WTC11 (cell line): ENCODE measurements at regions not wholly inside any gene's neighbourhood (a gene's known extent, or its start where the extent isn't known, plus 50 kb on each side); places are given as distances from the start of the nearest gene placed in this dataset.

Experiments
- ATAC-seq: fragments of 200-7000 bp; cut with Tn5 transposase; 2 replicates; pipeline ENCODE4 v1.10.0; 2021; ENCODE audit warnings: mild to moderate bottlenecking, moderate library complexity
- CTCF ChIA-PET: fragments of 300-600 bp; sonication (Branson Sonifier 250); formaldehyde crosslinking; loops from one replicate; lab custom pipeline; 2021; ENCODE audit warnings: antibody characterized with exemption; lab: Charles Lee
- POLR2A ChIA-PET: fragments of 350-600 bp; sonication (Branson Sonifier 250); formaldehyde crosslinking; loops from one replicate; lab custom pipeline; 2021; ENCODE audit warnings: antibody characterized with exemption; lab: Charles Lee
- DNase-seq: peaks from one replicate; pipeline ENCODE4 v3.0.0; 2021; ENCODE audit warnings: low spot score
- H3K27ac Mint-ChIP-seq: 2 replicates; pipeline ENCODE4 v1.8.0; 2021; ENCODE audit warnings: mixed read lengths
- H3K27me3 Mint-ChIP-seq: 2 replicates; pipeline ENCODE4 v1.8.0; 2021; ENCODE audit warnings: low read depth, mild to moderate bottlenecking, moderate library complexity, mixed read lengths
- H3K36me3 Mint-ChIP-seq: 2 replicates; pipeline ENCODE4 v1.8.0; 2021; ENCODE audit warnings: mixed read lengths
- H3K4me1 Mint-ChIP-seq: 2 replicates; pipeline ENCODE4 v1.8.0; 2022; ENCODE audit warnings: mixed read lengths
- H3K4me3 Mint-ChIP-seq: 2 replicates; pipeline ENCODE4 v1.8.0; 2021; ENCODE audit warnings: mild to moderate bottlenecking, moderate library complexity, mixed read lengths
- H3K9me3 Mint-ChIP-seq: 2 replicates; pipeline ENCODE4 v1.8.0; 2021; ENCODE audit warnings: mixed read lengths
- ATF1 ChIP-seq: sonication (generic); formaldehyde crosslinking; IDR thresholded peaks from 2 replicates; pipeline ENCODE4 v1.8.1; 2023; ENCODE audit warnings: mild to moderate bottlenecking, moderate library complexity, missing genetic modification reagents
- CDX4 ChIP-seq: fragments of 250-450 bp; sonication (Bioruptor Pico); IDR thresholded peaks from 2 replicates; pipeline ENCODE4 v1.9.0; 2021; ENCODE audit warnings: moderate library complexity, mild to moderate bottlenecking, inconsistent platforms, borderline replicate concordance
- CREM ChIP-seq: sonication (generic); formaldehyde crosslinking; IDR thresholded peaks from 2 replicates; pipeline ENCODE4 v1.8.1; 2022; ENCODE audit warnings: mild to moderate bottlenecking, missing genetic modification reagents, moderate library complexity
- E2F1 ChIP-seq: sonication (generic); formaldehyde crosslinking; IDR thresholded peaks from 2 replicates; pipeline ENCODE4 v1.8.0; 2022; ENCODE audit warnings: mild to moderate bottlenecking, missing genetic modification reagents
- ESRRA ChIP-seq: sonication (generic); formaldehyde crosslinking; IDR thresholded peaks from 2 replicates; pipeline ENCODE4 v1.8.1; 2022; ENCODE audit warnings: mild to moderate bottlenecking, missing genetic modification reagents, borderline replicate concordance
- ETV6 ChIP-seq: sonication (generic); formaldehyde crosslinking; IDR thresholded peaks from 2 replicates; pipeline ENCODE4 v1.8.1; 2022; ENCODE audit warnings: mild to moderate bottlenecking, missing genetic modification reagents
- FOXP4 ChIP-seq: sonication (generic); formaldehyde crosslinking; IDR thresholded peaks from 2 replicates; pipeline ENCODE4 v1.8.0; 2022; ENCODE audit warnings: mild to moderate bottlenecking, missing genetic modification reagents
- GABPB1 ChIP-seq: sonication (generic); formaldehyde crosslinking; IDR thresholded peaks from 2 replicates; pipeline ENCODE4 v1.8.1; 2023; ENCODE audit warnings: mild to moderate bottlenecking, missing genetic modification reagents
- GTF2I ChIP-seq: fragments of 250-450 bp; sonication (Bioruptor Pico); conservative IDR thresholded peaks from 2 replicates; pipeline ENCODE4 v1.4.0; 2021; ENCODE audit warnings: mild to moderate bottlenecking
- HMGA2 ChIP-seq: fragments of 250-450 bp; sonication (Bioruptor Pico); IDR thresholded peaks from 2 replicates; pipeline ENCODE4 v1.4.0; 2021; ENCODE audit warnings: mild to moderate bottlenecking, moderate library complexity
- JUN ChIP-seq: sonication (generic); formaldehyde crosslinking; IDR thresholded peaks from 2 replicates; pipeline ENCODE4 v1.8.0; 2023; ENCODE audit warnings: mild to moderate bottlenecking, missing genetic modification reagents
- MAX ChIP-seq: sonication (generic); formaldehyde crosslinking; IDR thresholded peaks from 2 replicates; pipeline ENCODE4 v1.8.0; 2022; ENCODE audit warnings: mild to moderate bottlenecking, missing genetic modification reagents
- SOX15 ChIP-seq: fragments of 250-450 bp; sonication (Bioruptor Pico); IDR thresholded peaks from 2 replicates; pipeline ENCODE4 v1.9.0; 2021; ENCODE audit warnings: mild to moderate bottlenecking
- TEAD1 ChIP-seq: sonication (generic); formaldehyde crosslinking; IDR thresholded peaks from 2 replicates; pipeline ENCODE4 v1.8.0; 2022; ENCODE audit warnings: mild to moderate bottlenecking, missing genetic modification reagents
- ZNF317 ChIP-seq: sonication (generic); formaldehyde crosslinking; IDR thresholded peaks from 2 replicates; pipeline ENCODE4 v1.8.1; 2023; ENCODE audit warnings: low read depth, mild to moderate bottlenecking, moderate library complexity, missing genetic modification reagents, borderline replicate concordance
- ZNF416 ChIP-seq: fragments of 250-450 bp; sonication (Bioruptor Pico); IDR thresholded peaks from 2 replicates; pipeline ENCODE4 v1.9.0; 2021; ENCODE audit warnings: mild to moderate bottlenecking, inconsistent platforms
- ZNF425 ChIP-seq: fragments of 250-450 bp; sonication (Bioruptor Pico); conservative IDR thresholded peaks from 2 replicates; pipeline ENCODE4 v1.9.0; 2021; ENCODE audit warnings: mild to moderate bottlenecking
- ZNF671 ChIP-seq: fragments of 250-450 bp; sonication (Bioruptor Pico); IDR thresholded peaks from 2 replicates; pipeline ENCODE4 v1.8.0; 2021; ENCODE audit warnings: mild to moderate bottlenecking
- ZSCAN18 ChIP-seq: fragments of 250-450 bp; sonication (Bioruptor Pico); IDR thresholded peaks from 2 replicates; pipeline ENCODE4 v2.1.2; 2022; ENCODE audit warnings: mild to moderate bottlenecking, moderate library complexity

- DNase-seq (no peak), ATAC-seq (no peak)
- POLR2A ChIA-PET: no interaction called here
- Mint-ChIP-seq H3K27me3 (no peaks in the 10 kb centered on the region), H3K27ac (no peak overlapping the region), H3K9me3 (no peaks in the 10 kb centered on the region), H3K36me3 (no peaks in the 10 kb centered on the region), H3K4me1 (peaks cover 6% of the 10 kb centered on the region), H3K4me3 (no peak overlapping the region)
- CTCF ChIA-PET: no interaction called here
- no peak for TF ChIP-seq ZNF317 (CRISPR knock-in tag)
- TF ChIP-seq GABPB1 (CRISPR knock-in tag): no peak
Measured at GRCh38 chr2:41000906-41001305, 549.0 kb upstream of the SLC8A1 start.

- no peak overlapping the region for H3K4me3 Mint-ChIP-seq
- POLR2A ChIA-PET: no interaction called here
- TF ChIP-seq HMGA2 (CRISPR knock-in tag): no peak
- no peak for TF ChIP-seq CDX4 (CRISPR knock-in tag)
- TF ChIP-seq MAX (CRISPR knock-in tag): no peak
- TF ChIP-seq GTF2I (CRISPR knock-in tag): no peak
- no peak for TF ChIP-seq ZSCAN18 (CRISPR knock-in tag)
- TF ChIP-seq ETV6 (CRISPR knock-in tag): no peak
- no peak for TF ChIP-seq TEAD1 (CRISPR knock-in tag)
- TF ChIP-seq FOXP4: no peak
- TF ChIP-seq ZNF425 (CRISPR knock-in tag): no peak
- TF ChIP-seq CREM (CRISPR knock-in tag): no peak
- TF ChIP-seq ZNF416: no peak
- TF ChIP-seq ZNF671 (CRISPR knock-in tag): no peak
- TF ChIP-seq, all 79 proteins: peak for 0
- Mint-ChIP-seq H3K4me1 (no peaks in the 10 kb centered on the region; the same call in 1 of the 2 replicates), H3K27ac (no peak overlapping the region), H3K36me3 (no peaks in the 10 kb centered on the region), H3K27me3 (no peaks in the 10 kb centered on the region), H3K9me3 (no peaks in the 10 kb centered on the region)
- no peak for ATAC-seq
- CTCF ChIA-PET: no interaction called here
- DNase-seq: no peak
Measured at GRCh38 chr2:41004700-41005099, 552.8 kb upstream of the SLC8A1 start.

GRCh38 chr2:41020358-41020757 is 568.5 kb upstream of the SLC8A1 start:
- ATAC-seq (no peak), DNase-seq (no peak)
- H3K27me3 Mint-ChIP-seq: no peaks in the 10 kb centered on the region
- peaks cover 4% of the 10 kb centered on the region; the same call in 1 of the 2 replicates for H3K9me3 Mint-ChIP-seq
- POLR2A ChIA-PET: no interaction called here
- TF ChIP-seq E2F1 (CRISPR knock-in tag) (no peak), GABPB1 (CRISPR knock-in tag) (no peak), JUN (CRISPR knock-in tag) (no peak), ATF1 (CRISPR knock-in tag) (no peak), SOX15 (no peak), ESRRA (CRISPR knock-in tag) (no peak)
- CTCF ChIA-PET: no interaction called here
- H3K27ac Mint-ChIP-seq: no peak overlapping the region
- no peak overlapping the region for H3K4me3 Mint-ChIP-seq
- H3K36me3 Mint-ChIP-seq: no peaks in the 10 kb centered on the region
- no peaks in the 10 kb centered on the region for H3K4me1 Mint-ChIP-seq
